Neural crest cell (in vitro differentiated cells): ENCODE measurements at regions not wholly inside any gene's neighbourhood (a gene's known extent, or its start where the extent isn't known, plus 50 kb on each side); places are given as distances from the start of the nearest gene placed in this dataset.

Experiments
- DNase-seq: peaks from one replicate; pipeline ENCODE4 v3.0.0; 2021; ENCODE audit warnings: low read depth, mixed read lengths, low spot score
- H3K27ac Mint-ChIP-seq: one replicate; pipeline ENCODE4 v1.8.0; 2021; ENCODE audit warnings: mild to moderate bottlenecking, mixed read lengths; ENCODE audit not compliant: unreplicated experiment
- H3K27me3 Mint-ChIP-seq: 2 replicates; pipeline ENCODE4 v1.8.0; 2021; ENCODE audit warnings: low read depth, mild to moderate bottlenecking, mixed read lengths
- H3K36me3 Mint-ChIP-seq: 2 replicates; pipeline ENCODE4 v1.8.0; 2021; ENCODE audit warnings: low read depth, mild to moderate bottlenecking, mixed read lengths
- H3K4me1 Mint-ChIP-seq: 2 replicates; pipeline ENCODE4 v1.8.0; 2021; ENCODE audit warnings: mixed read lengths
- H3K4me3 Mint-ChIP-seq: one replicate; pipeline ENCODE4 v1.8.0; 2021; ENCODE audit warnings: mild to moderate bottlenecking, mixed read lengths
- H3K9me3 Mint-ChIP-seq: 2 replicates; pipeline ENCODE4 v1.8.0; 2021; ENCODE audit warnings: mixed read lengths
- CTCF ChIP-seq: fragments of 200-600 bp; sonication (generic); conservative IDR thresholded peaks from 2 replicates; pipeline ENCODE4 v1.5.0; 2021; ENCODE audit warnings: antibody characterized with exemption, mild to moderate bottlenecking

- peaks cover 45% of the 10 kb centered on the region for H3K27me3 Mint-ChIP-seq
- H3K36me3 Mint-ChIP-seq: no peaks in the 10 kb centered on the region
- H3K9me3 Mint-ChIP-seq: no peaks in the 10 kb centered on the region
- H3K27ac Mint-ChIP-seq: no peak overlapping the region
- no peak for TF ChIP-seq CTCF
- DNase-seq: no peak
- H3K4me1 Mint-ChIP-seq: peaks cover 32% of the 10 kb centered on the region
- H3K4me3 Mint-ChIP-seq: no peak overlapping the region
Measured at GRCh38 chr2:37872192-37872750, 52.8 kb upstream of the RMDN2 start.

GRCh38 chr2:37873229-37873628 is 51.9 kb upstream of the RMDN2 start:
- Mint-ChIP-seq H3K27ac (no peak overlapping the region), H3K36me3 (no peaks in the 10 kb centered on the region), H3K4me1 (peaks cover 36% of the 10 kb centered on the region), H3K4me3 (no peak overlapping the region), H3K27me3 (peaks cover 45% of the 10 kb centered on the region), H3K9me3 (no peaks in the 10 kb centered on the region)
- TF ChIP-seq CTCF: no peak
- no peak for DNase-seq

DNA sequence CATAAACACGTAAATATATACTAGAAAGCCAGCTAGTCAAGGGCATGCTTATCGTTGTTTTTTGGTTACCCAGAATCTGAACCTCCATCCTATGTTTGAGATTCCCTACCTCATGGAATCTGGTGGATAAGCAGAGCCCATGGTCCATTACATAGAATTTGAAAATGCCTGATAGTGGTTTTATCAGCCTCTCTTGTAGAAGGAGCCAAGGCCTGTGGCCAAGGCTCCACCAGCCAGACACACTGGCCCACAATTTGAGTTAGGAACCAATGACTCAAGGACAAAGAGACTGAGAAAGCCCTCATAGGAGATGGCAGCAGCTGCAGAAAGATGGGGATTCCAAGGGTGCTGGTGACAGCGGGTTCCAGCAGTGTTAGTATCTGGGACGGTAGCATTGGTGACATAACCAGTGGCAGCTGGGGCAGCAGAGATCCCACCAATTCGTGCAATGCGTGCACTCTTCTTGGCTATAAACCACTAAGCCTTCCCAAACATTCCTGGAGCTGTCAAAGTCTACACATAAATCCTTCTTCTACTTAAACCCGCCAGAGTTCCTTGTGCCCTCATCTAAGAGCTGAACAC is 51.2 kb upstream of the RMDN2 start:
- Mint-ChIP-seq H3K4me1 (peaks cover 36% of the 10 kb centered on the region), H3K27ac (no peak overlapping the region), H3K9me3 (no peaks in the 10 kb centered on the region), H3K36me3 (no peaks in the 10 kb centered on the region), H3K4me3 (no peak overlapping the region), H3K27me3 (peaks cover 44% of the 10 kb centered on the region)
- no peak for TF ChIP-seq CTCF
- no peak for DNase-seq

DNA sequence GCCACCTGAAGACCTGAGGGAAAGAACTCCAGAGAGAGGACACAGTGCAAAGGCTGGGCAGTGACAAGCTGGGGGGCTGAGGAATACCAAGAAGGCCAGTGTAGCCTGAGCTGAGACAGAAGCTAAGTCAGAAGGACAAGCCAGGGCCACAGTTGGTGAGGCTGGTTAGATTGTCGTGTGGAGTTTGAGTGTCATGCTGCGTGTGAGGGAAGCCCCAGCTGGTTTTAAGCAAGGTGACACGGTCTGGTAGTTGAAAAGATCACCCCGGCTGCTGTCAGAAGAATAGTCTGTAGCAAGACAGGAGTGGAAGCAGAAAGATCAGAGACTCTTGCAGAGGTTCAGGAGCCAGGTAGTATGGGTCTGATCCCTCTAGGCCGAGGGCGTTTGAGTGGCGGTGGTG is 50.6 kb upstream of the RMDN2 start:
- no peak for DNase-seq
- no peak for TF ChIP-seq CTCF
- H3K4me1 Mint-ChIP-seq: peaks cover 36% of the 10 kb centered on the region
- no peaks in the 10 kb centered on the region for H3K9me3 Mint-ChIP-seq
- H3K27ac Mint-ChIP-seq: peak overlapping the region; percentile 38
- no peak overlapping the region for H3K4me3 Mint-ChIP-seq
- peaks cover 39% of the 10 kb centered on the region for H3K27me3 Mint-ChIP-seq
- H3K36me3 Mint-ChIP-seq: no peaks in the 10 kb centered on the region
